ENCODE measurements at regions not wholly inside any gene's neighbourhood (a gene's known extent, or its start where the extent isn't known, plus 50 kb on each side); places are given as distances from the start of the nearest gene placed in this dataset.

DNA sequence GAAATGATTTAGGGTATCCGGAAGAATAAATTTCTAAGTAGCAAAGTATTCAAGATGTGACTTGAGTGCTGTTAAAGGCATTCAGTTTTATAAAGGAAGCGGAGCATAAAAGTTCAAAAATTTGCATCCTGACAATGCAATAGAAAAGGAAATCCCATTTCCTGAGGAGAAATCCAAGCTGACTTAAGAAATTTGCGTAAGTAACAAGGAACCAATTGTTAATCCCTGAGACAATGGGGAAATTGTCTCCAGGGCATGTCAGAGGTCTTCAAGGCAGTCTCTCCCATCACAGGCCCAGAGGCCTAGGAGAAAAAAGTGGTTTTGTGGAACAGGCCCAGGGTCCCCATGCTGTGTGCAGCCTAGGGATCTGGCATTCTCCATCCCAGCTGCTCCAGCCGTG lies 416.0 kb downstream of the PRDM2 start:
- DNase-seq (ENCODE audit: low read depth, low spot score) (no peak), FAIRE-seq (no peak)
- H3K9ac ChIP-seq (ENCODE audit: control insufficient read depth, extremely low read depth, insufficient read depth, low read length) = no peak overlapping the region
- no peak overlapping the region for H3K27ac ChIP-seq (ENCODE audit: control insufficient read depth, insufficient read depth, low read length)
- no peaks in the 10 kb centered on the region for H3K79me2 ChIP-seq (ENCODE audit: control insufficient read depth, insufficient read depth, low read length)
- no peak overlapping the region for H3K4me3 ChIP-seq (ENCODE audit: control insufficient read depth in 2 of 3, extremely low read depth in 1 of 3, insufficient read depth in 2 of 3, low read depth in 1 of 3, low read length in 3 of 3)
- no peak overlapping the region for H2AFZ ChIP-seq (ENCODE audit: control insufficient read depth, low read length)
- H3K4me2 ChIP-seq (ENCODE audit: control insufficient read depth, extremely low read depth, insufficient read depth, low read depth, low read length) = no peak overlapping the region
- no peak for TF ChIP-seq EZH2 (IDR thresholded peaks at IDR 0.05; ENCODE audit: low read length)
- TF ChIP-seq, protein P1, sequence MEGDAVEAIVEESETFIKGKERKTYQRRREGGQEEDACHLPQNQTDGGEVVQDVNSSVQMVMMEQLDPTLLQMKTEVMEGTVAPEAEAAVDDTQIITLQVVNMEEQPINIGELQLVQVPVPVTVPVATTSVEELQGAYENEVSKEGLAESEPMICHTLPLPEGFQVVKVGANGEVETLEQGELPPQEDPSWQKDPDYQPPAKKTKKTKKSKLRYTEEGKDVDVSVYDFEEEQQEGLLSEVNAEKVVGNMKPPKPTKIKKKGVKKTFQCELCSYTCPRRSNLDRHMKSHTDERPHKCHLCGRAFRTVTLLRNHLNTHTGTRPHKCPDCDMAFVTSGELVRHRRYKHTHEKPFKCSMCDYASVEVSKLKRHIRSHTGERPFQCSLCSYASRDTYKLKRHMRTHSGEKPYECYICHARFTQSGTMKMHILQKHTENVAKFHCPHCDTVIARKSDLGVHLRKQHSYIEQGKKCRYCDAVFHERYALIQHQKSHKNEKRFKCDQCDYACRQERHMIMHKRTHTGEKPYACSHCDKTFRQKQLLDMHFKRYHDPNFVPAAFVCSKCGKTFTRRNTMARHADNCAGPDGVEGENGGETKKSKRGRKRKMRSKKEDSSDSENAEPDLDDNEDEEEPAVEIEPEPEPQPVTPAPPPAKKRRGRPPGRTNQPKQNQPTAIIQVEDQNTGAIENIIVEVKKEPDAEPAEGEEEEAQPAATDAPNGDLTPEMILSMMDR (optimal IDR thresholded peaks at IDR 0.05 in 1 of 3, IDR thresholded peaks at IDR 0.05 in 1 of 3, conservative IDR thresholded peaks at IDR 0.05 in 1 of 3; ENCODE audit: extremely low read depth in 1 of 3, insufficient read depth in 2 of 3, low read length in 3 of 3) = no peak
- no peaks in the 10 kb centered on the region for H3K27me3 ChIP-seq (ENCODE audit: control insufficient read depth, extremely low read depth, insufficient read depth, low read length)
- H3K9me1 ChIP-seq (ENCODE audit: control insufficient read depth, extremely low read depth, insufficient read depth, low read length) = no peaks in the 10 kb centered on the region
- H3K36me3 ChIP-seq (ENCODE audit: control insufficient read depth in 2 of 2, extremely low read depth in 1 of 2, insufficient read depth in 2 of 2, low read length in 2 of 2) = no peaks in the 10 kb centered on the region
- H3K4me1 ChIP-seq (ENCODE audit: control insufficient read depth, extremely low read depth, insufficient read depth, low read length) = peaks cover 6% of the 10 kb centered on the region
- no peaks in the 10 kb centered on the region for H4K20me1 ChIP-seq (ENCODE audit: control insufficient read depth, extremely low read depth, insufficient read depth, low read length)
- dilution Hi-C loops (cut with MboI; ENCODE audit: extremely low pct_ligation_motif_present, low sequenced_read_pairs) = no loop called here
- H3K9me3 ChIP-seq (ENCODE audit: control insufficient read depth, low read depth, low read length) = peaks cover 2% of the 10 kb centered on the region

DNA sequence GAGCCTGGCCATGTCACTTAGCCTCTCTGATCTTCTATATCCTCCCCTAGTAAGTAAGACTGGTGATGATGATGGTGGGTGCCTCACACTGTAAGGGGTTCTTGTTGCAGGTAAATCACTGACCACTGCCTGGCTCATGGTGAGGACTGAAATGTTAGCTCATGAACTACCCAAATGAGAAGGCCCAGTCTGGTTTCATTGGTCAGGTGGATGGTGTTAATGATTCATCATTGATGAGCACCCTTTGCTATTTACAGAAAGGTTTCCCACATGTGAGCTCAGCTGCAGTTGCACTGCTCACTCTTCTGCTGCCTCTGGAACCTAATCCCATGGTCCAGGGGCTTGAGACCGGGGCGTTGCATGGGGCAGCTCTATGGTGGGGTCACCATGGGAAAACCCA lies 417.7 kb downstream of the PRDM2 start:
- FAIRE-seq (no peak), DNase-seq (ENCODE audit: low read depth, low spot score) (no peak)
- no peaks in the 10 kb centered on the region for H3K36me3 ChIP-seq (ENCODE audit: control insufficient read depth in 2 of 2, extremely low read depth in 1 of 2, insufficient read depth in 2 of 2, low read length in 2 of 2)
- H4K20me1 ChIP-seq (ENCODE audit: control insufficient read depth, extremely low read depth, insufficient read depth, low read length) = no peaks in the 10 kb centered on the region
- H3K9me1 ChIP-seq (ENCODE audit: control insufficient read depth, extremely low read depth, insufficient read depth, low read length) = no peaks in the 10 kb centered on the region
- H3K79me2 ChIP-seq (ENCODE audit: control insufficient read depth, insufficient read depth, low read length) = no peaks in the 10 kb centered on the region
- dilution Hi-C loops (cut with MboI; ENCODE audit: extremely low pct_ligation_motif_present, low sequenced_read_pairs) = no loop called here
- H3K9me3 ChIP-seq (ENCODE audit: control insufficient read depth, low read depth, low read length) = peaks cover 2% of the 10 kb centered on the region
- H3K4me1 ChIP-seq (ENCODE audit: control insufficient read depth, extremely low read depth, insufficient read depth, low read length) = peaks cover 6% of the 10 kb centered on the region
- no peak overlapping the region for H2AFZ ChIP-seq (ENCODE audit: control insufficient read depth, low read length)
- TF ChIP-seq EZH2 (IDR thresholded peaks at IDR 0.05; ENCODE audit: low read length) = no peak
- TF ChIP-seq, protein P1 (optimal IDR thresholded peaks at IDR 0.05 in 1 of 3, IDR thresholded peaks at IDR 0.05 in 1 of 3, conservative IDR thresholded peaks at IDR 0.05 in 1 of 3; ENCODE audit: extremely low read depth in 1 of 3, insufficient read depth in 2 of 3, low read length in 3 of 3) = no peak
- H3K4me2 ChIP-seq (ENCODE audit: control insufficient read depth, extremely low read depth, insufficient read depth, low read depth, low read length) = no peak overlapping the region
- no peaks in the 10 kb centered on the region for H3K27me3 ChIP-seq (ENCODE audit: control insufficient read depth, extremely low read depth, insufficient read depth, low read length)
- H3K9ac ChIP-seq (ENCODE audit: control insufficient read depth, extremely low read depth, insufficient read depth, low read length) = no peak overlapping the region
- no peak overlapping the region for H3K27ac ChIP-seq (ENCODE audit: control insufficient read depth, insufficient read depth, low read length)
- no peak overlapping the region for H3K4me3 ChIP-seq (ENCODE audit: control insufficient read depth in 2 of 3, extremely low read depth in 1 of 3, insufficient read depth in 2 of 3, low read depth in 1 of 3, low read length in 3 of 3)
